ENCODE measurements at regions not wholly inside any gene's neighbourhood (a gene's known extent, or its start where the extent isn't known, plus 50 kb on each side); places are given as distances from the start of the nearest gene placed in this dataset.

DNA sequence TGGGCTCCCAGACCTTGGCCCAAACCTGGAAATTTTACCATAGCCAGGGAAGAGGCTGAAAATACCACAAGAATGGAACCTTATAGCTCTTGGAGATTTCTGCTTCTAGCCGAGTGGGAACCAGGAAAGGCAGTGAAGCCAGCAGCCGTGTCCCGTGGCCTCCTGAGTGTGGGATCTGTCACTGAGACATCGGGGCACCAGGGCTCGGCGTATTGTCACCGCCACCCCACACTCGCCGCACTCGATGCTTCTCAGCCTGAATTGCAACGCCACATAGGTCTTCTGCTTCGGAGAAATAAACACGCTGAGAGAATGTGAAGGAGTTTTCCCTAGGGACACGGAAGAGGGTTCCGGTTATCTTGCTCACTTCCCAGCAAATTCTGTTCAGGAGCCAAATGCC is 61.5 kb downstream of the DLL1 start:
- DNase-seq (ENCODE audit: extremely low spot score): no peak
- TF ChIP-seq EP300 (IDR thresholded peaks at IDR 0.05) (no peak), POLR2A (IDR thresholded peaks at IDR 0.05; ENCODE audit: low read depth) (no peak), POLR2AphosphoS5 (IDR thresholded peaks at IDR 0.05) (no peak)
- TF ChIP-seq, protein P1, sequence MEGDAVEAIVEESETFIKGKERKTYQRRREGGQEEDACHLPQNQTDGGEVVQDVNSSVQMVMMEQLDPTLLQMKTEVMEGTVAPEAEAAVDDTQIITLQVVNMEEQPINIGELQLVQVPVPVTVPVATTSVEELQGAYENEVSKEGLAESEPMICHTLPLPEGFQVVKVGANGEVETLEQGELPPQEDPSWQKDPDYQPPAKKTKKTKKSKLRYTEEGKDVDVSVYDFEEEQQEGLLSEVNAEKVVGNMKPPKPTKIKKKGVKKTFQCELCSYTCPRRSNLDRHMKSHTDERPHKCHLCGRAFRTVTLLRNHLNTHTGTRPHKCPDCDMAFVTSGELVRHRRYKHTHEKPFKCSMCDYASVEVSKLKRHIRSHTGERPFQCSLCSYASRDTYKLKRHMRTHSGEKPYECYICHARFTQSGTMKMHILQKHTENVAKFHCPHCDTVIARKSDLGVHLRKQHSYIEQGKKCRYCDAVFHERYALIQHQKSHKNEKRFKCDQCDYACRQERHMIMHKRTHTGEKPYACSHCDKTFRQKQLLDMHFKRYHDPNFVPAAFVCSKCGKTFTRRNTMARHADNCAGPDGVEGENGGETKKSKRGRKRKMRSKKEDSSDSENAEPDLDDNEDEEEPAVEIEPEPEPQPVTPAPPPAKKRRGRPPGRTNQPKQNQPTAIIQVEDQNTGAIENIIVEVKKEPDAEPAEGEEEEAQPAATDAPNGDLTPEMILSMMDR (IDR thresholded peaks at IDR 0.05): no peak

DNA sequence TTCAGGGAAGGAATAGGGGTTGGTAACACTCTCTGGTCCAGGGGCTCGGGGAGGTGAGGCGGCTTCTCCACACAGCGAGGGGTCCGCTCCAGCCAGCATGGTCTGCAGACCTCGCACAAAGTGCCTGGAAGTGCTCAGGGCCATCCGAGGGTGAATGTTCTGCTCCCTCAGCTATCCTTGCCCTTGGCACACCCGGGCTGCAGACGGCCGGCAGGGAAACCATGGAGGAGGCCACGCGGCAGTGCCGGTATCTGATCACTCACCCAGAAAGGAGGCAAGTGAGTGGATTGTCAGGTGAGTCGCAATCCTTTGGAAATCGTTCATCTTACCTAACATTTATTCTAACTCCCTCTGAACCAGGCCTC is 62.0 kb downstream of the DLL1 start:
- no peak for DNase-seq (ENCODE audit: extremely low spot score)
- no peaks in the 10 kb centered on the region for H3K4me1 ChIP-seq
- TF ChIP-seq EP300 (IDR thresholded peaks at IDR 0.05) (no peak), POLR2A (IDR thresholded peaks at IDR 0.05; ENCODE audit: low read depth) (no peak), POLR2AphosphoS5 (IDR thresholded peaks at IDR 0.05) (no peak)
- TF ChIP-seq, protein P1 (IDR thresholded peaks at IDR 0.05): no peak
- no peaks in the 10 kb centered on the region for H3K36me3 ChIP-seq
- no peak overlapping the region for H3K4me3 ChIP-seq
- 92% methylated on average over 14 of the region's 14 CpGs for WGBS
- intact Hi-C loops (cut with DNase I): no loop called here
- H3K27ac ChIP-seq (replicated peaks in 1 of 4): no peak overlapping the region
- H3K9me3 ChIP-seq: no peaks in the 10 kb centered on the region
- peaks cover 0 to 6% (median 0%) of the 10 kb centered on the region in 4 donors for H3K27me3 ChIP-seq

More for the DNA sequence above, 61.5 kb downstream of the DLL1 start:
- Histone ChIP-seq H3K27ac (replicated peaks in 1 of 4) (no peak overlapping the region), H3K9me3 (no peaks in the 10 kb centered on the region), H3K4me1 (no peaks in the 10 kb centered on the region), H3K36me3 (no peaks in the 10 kb centered on the region), H3K4me3 (no peak overlapping the region), H3K27me3 (peaks cover 0 to 6% (median 0%) of the 10 kb centered on the region in 4 donors)
- 91% methylated on average over 15 of the region's 15 CpGs for WGBS
- intact Hi-C loops (cut with DNase I): no loop called here

GRCh38 chr6:170227996-170228945 is 62.6 kb downstream of the DLL1 start:
- Histone ChIP-seq H3K27ac (replicated peaks in 1 of 4) (no peak overlapping the region), H3K4me3 (no peak overlapping the region), H3K36me3 (no peaks in the 10 kb centered on the region), H3K27me3 (peaks cover 0 to 6% (median 0%) of the 10 kb centered on the region in 4 donors), H3K4me1 (peaks cover 0 to 3% (median under 1%) of the 10 kb centered on the region in 4 donors), H3K9me3 (no peaks in the 10 kb centered on the region)
- DNase-seq (ENCODE audit: extremely low spot score): no peak
- intact Hi-C loops (cut with DNase I): no loop called here
- TF ChIP-seq POLR2AphosphoS5 (IDR thresholded peaks at IDR 0.05) (no peak), EP300 (IDR thresholded peaks at IDR 0.05) (no peak), POLR2A (IDR thresholded peaks at IDR 0.05; ENCODE audit: low read depth) (no peak)
- TF ChIP-seq, protein P1 (IDR thresholded peaks at IDR 0.05): no peak
- 88% methylated on average over 22 of the region's 24 CpGs for WGBS

- no peak for TF ChIP-seq POLR2AphosphoS5 (IDR thresholded peaks at IDR 0.05)
- TF ChIP-seq EP300 (IDR thresholded peaks at IDR 0.05): no peak
- Histone ChIP-seq H3K27me3 (peaks cover 0 to 6% (median 0%) of the 10 kb centered on the region in 4 donors), H3K4me1 (peaks cover 0 to 5% (median 2%) of the 10 kb centered on the region in 4 donors), H3K36me3 (no peaks in the 10 kb centered on the region), H3K4me3 (no peak overlapping the region), H3K9me3 (no peaks in the 10 kb centered on the region), H3K27ac (replicated peaks in 1 of 4) (no peak overlapping the region)
- no peak for DNase-seq (ENCODE audit: extremely low spot score)
- WGBS: 90% methylated on average over 3 of the region's 14 CpGs
- intact Hi-C loops (cut with DNase I): no loop called here
Measured at GRCh38 chr6:170227521-170227983, 63.3 kb downstream of the DLL1 start.

DNA sequence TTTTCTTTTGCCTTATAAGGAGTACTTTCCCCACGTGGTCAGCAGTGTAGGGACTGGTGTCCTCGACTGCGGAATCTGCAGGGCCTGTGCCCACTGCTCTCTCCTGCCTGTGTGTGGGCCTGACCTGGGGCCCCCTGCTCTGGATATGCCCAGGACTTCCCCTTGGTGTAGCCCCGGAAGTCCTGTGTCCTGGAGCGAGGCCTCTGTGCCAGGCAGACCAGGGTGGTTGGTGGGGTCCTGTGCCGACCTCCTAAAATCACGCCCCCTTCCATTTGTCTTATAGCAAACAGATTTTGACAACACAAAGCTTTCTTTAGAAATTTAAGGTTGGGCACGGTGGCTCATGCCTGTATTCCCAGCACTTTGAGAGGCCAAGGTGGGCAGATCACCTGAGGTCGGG is 64.2 kb downstream of the DLL1 start:
- no peak for DNase-seq (ENCODE audit: extremely low spot score)
- no peak overlapping the region for H3K27ac ChIP-seq (replicated peaks in 1 of 4)
- WGBS: 84% methylated on average over 9 of the region's 9 CpGs
- no peak overlapping the region for H3K4me3 ChIP-seq
- H3K9me3 ChIP-seq: no peaks in the 10 kb centered on the region
- TF ChIP-seq EP300 (IDR thresholded peaks at IDR 0.05) (no peak), POLR2A (IDR thresholded peaks at IDR 0.05; ENCODE audit: low read depth) (no peak), POLR2AphosphoS5 (IDR thresholded peaks at IDR 0.05) (no peak)
- TF ChIP-seq, protein P1 (IDR thresholded peaks at IDR 0.05): no peak
- peaks cover 0 to 6% (median 0%) of the 10 kb centered on the region in 4 donors for H3K27me3 ChIP-seq
- no peaks in the 10 kb centered on the region for H3K36me3 ChIP-seq
- H3K4me1 ChIP-seq: peaks cover 0 to 5% (median 2%) of the 10 kb centered on the region in 4 donors
- intact Hi-C loops (cut with DNase I): no loop called here

All from esophagus muscularis mucosa (tissue), 4 donors.